Activated T-cell treated with anti-CD3 and anti-CD28 coated beads, Interleukin-2, amount 50 U/mL, for 4 hours (primary cell): ENCODE measurements at regions not wholly inside any gene's neighbourhood (a gene's known extent, or its start where the extent isn't known, plus 50 kb on each side); places are given as distances from the start of the nearest gene placed in this dataset.
A peak's percentile ranks its signal among the peaks of the same experiment; 100 is the strongest.

ENCODE experiments used
- ATAC-seq, 2 donors: fragments of 200-7000 bp; cut with Tn5 transposase; one replicate each; pipeline ENCODE4 v1.10.0; 2021
- DNase-seq: peaks from one replicate; pipeline ENCODE4 v3.0.0-alpha.2; 2020
- H3K27me3 Mint-ChIP-seq: one replicate; pipeline ENCODE4 v1.8.0; 2021; ENCODE audit warnings: low read depth, mixed read lengths
- H3K36me3 Mint-ChIP-seq: one replicate; pipeline ENCODE4 v1.8.0; 2022; ENCODE audit warnings: mixed read lengths; ENCODE audit not compliant: insufficient read depth
- H3K4me1 Mint-ChIP-seq: one replicate; pipeline ENCODE4 v1.8.0; 2021; ENCODE audit warnings: low read depth, mixed read lengths
- H3K4me3 Mint-ChIP-seq: one replicate; pipeline ENCODE4 v1.8.0; 2021; ENCODE audit warnings: mild to moderate bottlenecking, moderate library complexity, mixed read lengths
- H3K9me3 Mint-ChIP-seq: one replicate; pipeline ENCODE4 v1.8.0; 2021; ENCODE audit warnings: mixed read lengths

GRCh38 chr7:25781704-25782103 is 370.3 kb upstream of the NFE2L3 start:
- no peaks in the 10 kb centered on the region for H3K4me1 Mint-ChIP-seq
- no peaks in the 10 kb centered on the region for H3K9me3 Mint-ChIP-seq
- H3K27me3 Mint-ChIP-seq: peaks cover 7% of the 10 kb centered on the region

GRCh38 chr7:25786936-25787335 is 365.1 kb upstream of the NFE2L3 start:
- no peaks in the 10 kb centered on the region for H3K9me3 Mint-ChIP-seq
- H3K36me3 Mint-ChIP-seq: no peaks in the 10 kb centered on the region
- H3K4me1 Mint-ChIP-seq: no peaks in the 10 kb centered on the region
- no peak overlapping the region for H3K4me3 Mint-ChIP-seq
- H3K27me3 Mint-ChIP-seq: peaks cover 10% of the 10 kb centered on the region
- ATAC-seq (no peak), DNase-seq (no peak)

More at GRCh38 chr7:25781704-25782103, 370.3 kb upstream of the NFE2L3 start:
- no peak for ATAC-seq
- DNase-seq: no peak
- Mint-ChIP-seq H3K4me3 (no peak overlapping the region), H3K36me3 (no peaks in the 10 kb centered on the region)

- Mint-ChIP-seq H3K4me1 (no peaks in the 10 kb centered on the region), H3K4me3 (no peak overlapping the region), H3K36me3 (no peaks in the 10 kb centered on the region), H3K27me3 (peaks cover 10% of the 10 kb centered on the region), H3K9me3 (no peaks in the 10 kb centered on the region)
- ATAC-seq (no peak), DNase-seq (no peak)
Observed at GRCh38 chr7:25787336-25787735, 364.7 kb upstream of the NFE2L3 start.

- no peak overlapping the region for H3K4me3 Mint-ChIP-seq
- DNase-seq (no peak), ATAC-seq (no peak)
- peaks cover 16% of the 10 kb centered on the region for H3K27me3 Mint-ChIP-seq
- H3K9me3 Mint-ChIP-seq: no peaks in the 10 kb centered on the region
- H3K36me3 Mint-ChIP-seq: no peaks in the 10 kb centered on the region
- no peaks in the 10 kb centered on the region for H3K4me1 Mint-ChIP-seq
Observed at GRCh38 chr7:25788371-25788770, 363.6 kb upstream of the NFE2L3 start.

- H3K27me3 Mint-ChIP-seq: peaks cover 18% of the 10 kb centered on the region
- no peak overlapping the region for H3K4me3 Mint-ChIP-seq
- H3K36me3 Mint-ChIP-seq: no peaks in the 10 kb centered on the region
- ATAC-seq (no peak), DNase-seq (no peak)
- H3K9me3 Mint-ChIP-seq: no peaks in the 10 kb centered on the region
- H3K4me1 Mint-ChIP-seq: no peaks in the 10 kb centered on the region
Observed at GRCh38 chr7:25788961-25789620, 362.9 kb upstream of the NFE2L3 start.

- Mint-ChIP-seq H3K27me3 (peaks cover 18% of the 10 kb centered on the region), H3K9me3 (no peaks in the 10 kb centered on the region), H3K4me3 (no peak overlapping the region), H3K36me3 (no peaks in the 10 kb centered on the region), H3K4me1 (no peaks in the 10 kb centered on the region)
- DNase-seq: no peak
- ATAC-seq: no peak
Observed at GRCh38 chr7:25789701-25790640, 362.0 kb upstream of the NFE2L3 start.

- Mint-ChIP-seq H3K9me3 (no peaks in the 10 kb centered on the region), H3K4me3 (no peak overlapping the region), H3K36me3 (no peaks in the 10 kb centered on the region), H3K27me3 (peaks cover 15% of the 10 kb centered on the region), H3K4me1 (no peaks in the 10 kb centered on the region)
- DNase-seq (no peak), ATAC-seq (no peak)
Observed at GRCh38 chr7:25790963-25791362, 361.0 kb upstream of the NFE2L3 start.

- peaks cover 16% of the 10 kb centered on the region for H3K27me3 Mint-ChIP-seq
- no peaks in the 10 kb centered on the region for H3K4me1 Mint-ChIP-seq
- ATAC-seq (no peak), DNase-seq (no peak)
- no peaks in the 10 kb centered on the region for H3K9me3 Mint-ChIP-seq
- no peak overlapping the region for H3K4me3 Mint-ChIP-seq
- no peaks in the 10 kb centered on the region for H3K36me3 Mint-ChIP-seq
Observed at GRCh38 chr7:25792586-25792985, 359.4 kb upstream of the NFE2L3 start.

- Mint-ChIP-seq H3K36me3 (no peaks in the 10 kb centered on the region), H3K27me3 (peaks cover 20% of the 10 kb centered on the region), H3K4me3 (no peak overlapping the region), H3K4me1 (no peaks in the 10 kb centered on the region), H3K9me3 (no peaks in the 10 kb centered on the region)
- ATAC-seq: no peak
- no peak for DNase-seq
Observed at GRCh38 chr7:25795824-25796235, 356.2 kb upstream of the NFE2L3 start.

- Mint-ChIP-seq H3K4me1 (no peaks in the 10 kb centered on the region), H3K27me3 (peaks cover 17% of the 10 kb centered on the region), H3K4me3 (no peak overlapping the region), H3K36me3 (no peaks in the 10 kb centered on the region), H3K9me3 (no peaks in the 10 kb centered on the region)
- ATAC-seq (no peak), DNase-seq (no peak)
Observed at GRCh38 chr7:25798344-25798743, 353.7 kb upstream of the NFE2L3 start.

- Mint-ChIP-seq H3K27me3 (peaks cover 20% of the 10 kb centered on the region), H3K9me3 (no peaks in the 10 kb centered on the region), H3K36me3 (no peaks in the 10 kb centered on the region), H3K4me3 (no peak overlapping the region), H3K4me1 (no peaks in the 10 kb centered on the region)
- DNase-seq: no peak
- ATAC-seq: no peak
Observed at GRCh38 chr7:25801214-25801613, 350.8 kb upstream of the NFE2L3 start.

GRCh38 chr7:25802057-25802456 is 349.9 kb upstream of the NFE2L3 start:
- DNase-seq: no peak
- Mint-ChIP-seq H3K27me3 (peaks cover 19% of the 10 kb centered on the region), H3K4me3 (no peak overlapping the region), H3K9me3 (no peaks in the 10 kb centered on the region), H3K4me1 (no peaks in the 10 kb centered on the region), H3K36me3 (no peaks in the 10 kb centered on the region)
- peak; percentile 28 to 37 for ATAC-seq

- DNase-seq: no peak
- ATAC-seq: peak; percentile 14 to 58
- no peak overlapping the region for H3K4me3 Mint-ChIP-seq
- no peaks in the 10 kb centered on the region for H3K36me3 Mint-ChIP-seq
- no peaks in the 10 kb centered on the region for H3K9me3 Mint-ChIP-seq
- H3K27me3 Mint-ChIP-seq: peaks cover 17% of the 10 kb centered on the region
- H3K4me1 Mint-ChIP-seq: no peaks in the 10 kb centered on the region
Observed at GRCh38 chr7:25802473-25802872, 349.5 kb upstream of the NFE2L3 start.

GRCh38 chr7:25803117-25803887 is 348.7 kb upstream of the NFE2L3 start:
- Mint-ChIP-seq H3K9me3 (no peaks in the 10 kb centered on the region), H3K36me3 (no peaks in the 10 kb centered on the region), H3K4me1 (no peaks in the 10 kb centered on the region), H3K27me3 (peaks cover 13% of the 10 kb centered on the region), H3K4me3 (no peak overlapping the region)
- ATAC-seq (peak in 1 of 2 donors; percentile 48), DNase-seq (no peak)
